SK-MEL-5 (cell line): ENCODE measurements at regions not wholly inside any gene's neighbourhood (a gene's known extent, or its start where the extent isn't known, plus 50 kb on each side); places are given as distances from the start of the nearest gene placed in this dataset.

ENCODE experiments used
- DNase-seq: peaks from one replicate; pipeline ENCODE4 v3.0.0-alpha.2; 2016; ENCODE audit warnings: low read depth, low spot score
- in situ Hi-C: cut with HindIII; loops from 2 replicates; pipeline ENCODE4 v1.10.0; 2016; ENCODE audit warnings: low sequenced_read_pairs, high pct_unique_total_duplicates, low pct_unique_long_range_greater_than_20kb

- in situ Hi-C loops = no loop called here
- DNase-seq = no peak
These were observed 551.4 kb upstream of the IGFBP7 start for GRCh38 chr4:57661517-57662090.

GRCh38 chr4:57658673-57659072 lies 548.5 kb upstream of the IGFBP7 start:
- DNase-seq = no peak
- in situ Hi-C loops = no loop called here

- no peak for DNase-seq
- in situ Hi-C loops = no loop called here
These were observed 548.0 kb upstream of the IGFBP7 start for GRCh38 chr4:57658188-57658587.

- in situ Hi-C loops = no loop called here
These were observed 545.2 kb upstream of the IGFBP7 start for GRCh38 chr4:57655342-57655741.

GRCh38 chr4:57652779-57653178 lies 542.6 kb upstream of the IGFBP7 start:
- in situ Hi-C loops = no loop called here
- DNase-seq = no peak

More at GRCh38 chr4:57655342-57655741, 545.2 kb upstream of the IGFBP7 start:
- no peak for DNase-seq

- in situ Hi-C loops = no loop called here
These were observed 530.4 kb upstream of the IGFBP7 start for GRCh38 chr4:57640391-57641100.

GRCh38 chr4:57639561-57640382 lies 529.6 kb upstream of the IGFBP7 start:
- no peak for DNase-seq
- in situ Hi-C loops = no loop called here

More at GRCh38 chr4:57640391-57641100, 530.4 kb upstream of the IGFBP7 start:
- DNase-seq = no peak

GRCh38 chr4:57635910-57636309 lies 525.7 kb upstream of the IGFBP7 start:
- DNase-seq = no peak
- in situ Hi-C loops = no loop called here

GRCh38 chr4:57633212-57633859 lies 523.2 kb upstream of the IGFBP7 start:
- in situ Hi-C loops = no loop called here
- no peak for DNase-seq

GRCh38 chr4:57632564-57632963 lies 522.4 kb upstream of the IGFBP7 start:
- DNase-seq = no peak
- in situ Hi-C loops = no loop called here

- in situ Hi-C loops = no loop called here
These were observed 521.0 kb upstream of the IGFBP7 start for GRCh38 chr4:57631147-57631546.

GRCh38 chr4:57628004-57628403 lies 517.8 kb upstream of the IGFBP7 start:
- no peak for DNase-seq
- in situ Hi-C loops = no loop called here

More at GRCh38 chr4:57631147-57631546, 521.0 kb upstream of the IGFBP7 start:
- no peak for DNase-seq

GRCh38 chr4:57614257-57614932 lies 504.2 kb upstream of the IGFBP7 start:
- no peak for DNase-seq
- in situ Hi-C loops = no loop called here

GRCh38 chr4:57612279-57612678 lies 502.1 kb upstream of the IGFBP7 start:
- DNase-seq = no peak
- in situ Hi-C loops = no loop called here

GRCh38 chr4:57607566-57608180 lies 497.5 kb upstream of the IGFBP7 start:
- in situ Hi-C loops = no loop called here
- no peak for DNase-seq

- no peak for DNase-seq
- in situ Hi-C loops = no loop called here
These were observed 495.2 kb upstream of the IGFBP7 start for GRCh38 chr4:57605376-57605775.

- in situ Hi-C loops = no loop called here
- DNase-seq = no peak
These were observed 492.0 kb upstream of the IGFBP7 start for GRCh38 chr4:57602141-57602540.
